ENCODE measurements at regions not wholly inside any gene's neighbourhood (a gene's known extent, or its start where the extent isn't known, plus 50 kb on each side); places are given as distances from the start of the nearest gene placed in this dataset.

DNA sequence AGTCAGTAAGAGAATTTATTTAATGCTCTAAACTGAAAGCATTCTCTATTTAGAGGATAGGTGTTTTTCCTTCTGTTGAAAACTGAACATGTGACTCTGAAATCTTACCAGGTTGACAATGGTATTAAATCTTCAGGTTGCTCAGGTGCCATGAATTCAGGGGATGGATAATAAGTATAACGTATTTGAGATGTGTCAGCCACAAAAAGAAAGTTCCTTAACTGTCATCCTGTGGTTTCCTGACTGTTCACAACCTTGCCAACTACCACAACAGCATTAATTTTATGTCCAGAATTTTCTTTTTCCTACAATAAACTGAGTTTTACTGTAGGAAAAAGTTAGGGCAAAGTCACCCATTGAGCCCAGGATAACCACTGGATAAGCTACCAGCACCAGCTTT, 243.3 kb upstream of the PSMD7 start (continued):
- TF ChIP-seq, protein P1, sequence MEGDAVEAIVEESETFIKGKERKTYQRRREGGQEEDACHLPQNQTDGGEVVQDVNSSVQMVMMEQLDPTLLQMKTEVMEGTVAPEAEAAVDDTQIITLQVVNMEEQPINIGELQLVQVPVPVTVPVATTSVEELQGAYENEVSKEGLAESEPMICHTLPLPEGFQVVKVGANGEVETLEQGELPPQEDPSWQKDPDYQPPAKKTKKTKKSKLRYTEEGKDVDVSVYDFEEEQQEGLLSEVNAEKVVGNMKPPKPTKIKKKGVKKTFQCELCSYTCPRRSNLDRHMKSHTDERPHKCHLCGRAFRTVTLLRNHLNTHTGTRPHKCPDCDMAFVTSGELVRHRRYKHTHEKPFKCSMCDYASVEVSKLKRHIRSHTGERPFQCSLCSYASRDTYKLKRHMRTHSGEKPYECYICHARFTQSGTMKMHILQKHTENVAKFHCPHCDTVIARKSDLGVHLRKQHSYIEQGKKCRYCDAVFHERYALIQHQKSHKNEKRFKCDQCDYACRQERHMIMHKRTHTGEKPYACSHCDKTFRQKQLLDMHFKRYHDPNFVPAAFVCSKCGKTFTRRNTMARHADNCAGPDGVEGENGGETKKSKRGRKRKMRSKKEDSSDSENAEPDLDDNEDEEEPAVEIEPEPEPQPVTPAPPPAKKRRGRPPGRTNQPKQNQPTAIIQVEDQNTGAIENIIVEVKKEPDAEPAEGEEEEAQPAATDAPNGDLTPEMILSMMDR (IDR thresholded peaks at IDR 0.05; ENCODE audit: control extremely low read depth in 1 of 3, insufficient read depth in 1 of 3, low read depth in 1 of 3, low read length in 3 of 3) = no peak

Data from H1 (cell line).